ENCODE measurements at regions not wholly inside any gene's neighbourhood (a gene's known extent, or its start where the extent isn't known, plus 50 kb on each side); places are given as distances from the start of the nearest gene placed in this dataset.

DNA sequence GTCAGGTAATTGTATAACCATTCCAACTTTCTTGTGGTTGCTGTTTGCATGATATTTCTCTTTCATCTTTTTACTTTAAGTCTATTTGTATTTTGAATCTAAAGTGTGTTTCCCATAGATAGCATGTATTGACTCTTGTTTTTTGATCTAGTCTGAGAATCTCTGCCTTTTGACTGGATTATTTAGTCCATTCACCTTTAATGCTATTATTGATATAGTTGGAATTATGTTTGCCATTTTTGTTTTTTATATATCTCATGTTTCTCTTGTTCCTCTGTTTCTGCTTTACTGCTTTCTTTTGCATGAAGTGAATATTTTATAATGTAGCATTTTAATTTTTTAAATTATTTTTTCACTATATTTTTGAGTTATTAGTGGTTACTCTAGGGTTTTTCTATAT is 103.9 kb upstream of the PMCH start:
- H3K4me2 ChIP-seq (ENCODE audit: insufficient read depth in 1 of 2, low read depth in 2 of 2, low read length in 2 of 2): no peak overlapping the region
- H3K79me1 ChIP-seq (ENCODE audit: low read depth, low read length): no peaks in the 10 kb centered on the region
- H2BK15ac ChIP-seq (ENCODE audit: low read length): no peak overlapping the region
- H4K91ac ChIP-seq (replicated peaks; ENCODE audit: insufficient read length, low read length): no peak overlapping the region
- H3K27me3 ChIP-seq (replicated peaks in 1 of 4; ENCODE audit: control insufficient read depth in 3 of 4, extremely low read depth in 1 of 4, insufficient read depth in 3 of 4, low read length in 3 of 4): no peaks in the 10 kb centered on the region
- no peak overlapping the region for H3K4me3 ChIP-seq (ENCODE audit: extremely low read depth in 1 of 4, insufficient read depth in 2 of 4, low read depth in 3 of 4, low read length in 4 of 4)
- H3K14ac ChIP-seq (ENCODE audit: insufficient read length): no peak overlapping the region
- no peaks in the 10 kb centered on the region for H3K23me2 ChIP-seq (ENCODE audit: low read depth, low read length)
- H2BK12ac ChIP-seq (ENCODE audit: low read depth, low read length): no peak overlapping the region
- H2BK20ac ChIP-seq (ENCODE audit: low read length): no peak overlapping the region
- no peak for FAIRE-seq
- DNase-seq (ENCODE audit: low read depth in 1 of 2, low spot score in 2 of 2): no peak
- H3K27ac ChIP-seq (ENCODE audit: low read depth, low read length): no peak overlapping the region
- no peaks in the 10 kb centered on the region for H3K79me2 ChIP-seq (ENCODE audit: control insufficient read depth in 1 of 2, insufficient read depth in 2 of 2, low read length in 2 of 2)
- no peak overlapping the region for H2BK120ac ChIP-seq (replicated peaks; ENCODE audit: low read depth, low read length)
- H2AFZ ChIP-seq (ENCODE audit: low read length): no peak overlapping the region
- H2AK5ac ChIP-seq (ENCODE audit: low read depth, low read length): no peak overlapping the region
- no peaks in the 10 kb centered on the region for H4K20me1 ChIP-seq (replicated peaks in 1 of 2; ENCODE audit: control insufficient read depth in 1 of 2, insufficient read depth in 2 of 2, low read length in 2 of 2)
- no peaks in the 10 kb centered on the region for H3K4me1 ChIP-seq (replicated peaks in 1 of 4; ENCODE audit: control insufficient read depth in 3 of 4, insufficient read depth in 4 of 4, low read length in 3 of 4)
- no peak overlapping the region for H4K5ac ChIP-seq (ENCODE audit: insufficient read length, low read depth, low read length)
- H3K36me3 ChIP-seq (ENCODE audit: control insufficient read depth in 2 of 4, insufficient read depth in 4 of 4, low read length in 3 of 4): no peaks in the 10 kb centered on the region; a peak in 1 of 8 replicates
- H3K56ac ChIP-seq (replicated peaks; ENCODE audit: insufficient read length, low read depth, low read length): no peak overlapping the region
- H4K8ac ChIP-seq (ENCODE audit: extremely low read depth, insufficient read depth, low read length): no peak overlapping the region
- H2BK5ac ChIP-seq (ENCODE audit: low read depth, low read length): no peak overlapping the region
- no peak overlapping the region for H3K4ac ChIP-seq (replicated peaks; ENCODE audit: insufficient read length, low read depth, low read length)
- H3K9me3 ChIP-seq (ENCODE audit: insufficient read depth in 2 of 2, low read depth in 1 of 2, low read length in 1 of 2): peaks cover under 1 to 4% of the 10 kb centered on the region in 2 experiments; a peak in 1 of 4 replicates
- no peak overlapping the region for H3K9ac ChIP-seq (replicated peaks in 1 of 4; ENCODE audit: extremely low read depth in 1 of 4, low read depth in 3 of 4, low read length in 3 of 4)
- no peak overlapping the region for H3K23ac ChIP-seq (ENCODE audit: insufficient read length)
- ChIA-PET CTCF (ENCODE audit: partially characterized antibody) (interaction anchor here (0.6 to 1.4 kb wide), 8 partner anchors 9 to 464 kb away, joined by 3 to 6 read pairs (median 4); no protein-coding TSS in a partner anchor), POLR2A (ENCODE audit: partially characterized antibody) (no interaction called here)
- no peak overlapping the region for H3K18ac ChIP-seq (ENCODE audit: extremely low read depth, low read length)
- no peak for TF ChIP-seq BCL11A (IDR thresholded peaks at IDR 0.05; ENCODE audit: low read depth in 2 of 2, low read length in 2 of 2)
- no peak for TF ChIP-seq EP300 (IDR thresholded peaks at IDR 0.05; ENCODE audit: borderline replicate concordance in 1 of 2, low read depth in 2 of 2, low read length in 2 of 2)
- no peak for TF ChIP-seq JUN (IDR thresholded peaks at IDR 0.05; ENCODE audit: low read depth, low read length)
- no peak for TF ChIP-seq TBP (IDR thresholded peaks at IDR 0.05; ENCODE audit: low read depth, low read length)
- TF ChIP-seq GTF2F1 (IDR thresholded peaks at IDR 0.05; ENCODE audit: borderline replicate concordance, low read depth, low read length): no peak
- TF ChIP-seq CHD1 (IDR thresholded peaks at IDR 0.05; ENCODE audit: low read depth, low read length): no peak
- TF ChIP-seq RBBP5 (IDR thresholded peaks at IDR 0.05; ENCODE audit: borderline replicate concordance, low read depth, low read length): no peak
- no peak for TF ChIP-seq TEAD4 (IDR thresholded peaks at IDR 0.05; ENCODE audit: low read depth, low read length)
- TF ChIP-seq, protein P1, sequence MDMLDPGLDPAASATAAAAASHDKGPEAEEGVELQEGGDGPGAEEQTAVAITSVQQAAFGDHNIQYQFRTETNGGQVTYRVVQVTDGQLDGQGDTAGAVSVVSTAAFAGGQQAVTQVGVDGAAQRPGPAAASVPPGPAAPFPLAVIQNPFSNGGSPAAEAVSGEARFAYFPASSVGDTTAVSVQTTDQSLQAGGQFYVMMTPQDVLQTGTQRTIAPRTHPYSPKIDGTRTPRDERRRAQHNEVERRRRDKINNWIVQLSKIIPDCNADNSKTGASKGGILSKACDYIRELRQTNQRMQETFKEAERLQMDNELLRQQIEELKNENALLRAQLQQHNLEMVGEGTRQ (IDR thresholded peaks at IDR 0.05; ENCODE audit: low read length): no peak
- TF ChIP-seq EZH2 (IDR thresholded peaks at IDR 0.05; ENCODE audit: low read depth, low read length, severe bottlenecking): no peak
- no peak for TF ChIP-seq FOSL1 (IDR thresholded peaks at IDR 0.05; ENCODE audit: insufficient read depth, low read depth, low read length)
- TF ChIP-seq CHD2 (IDR thresholded peaks at IDR 0.05; ENCODE audit: low read length): no peak
- TF ChIP-seq SUZ12 (IDR thresholded peaks at IDR 0.05; ENCODE audit: low read length): no peak
- TF ChIP-seq HDAC6 (IDR thresholded peaks at IDR 0.05; ENCODE audit: low read depth, low read length): no peak
- no peak for TF ChIP-seq CREB1 (IDR thresholded peaks at IDR 0.05)
